CD14-positive monocyte (primary cell): ENCODE measurements at regions not wholly inside any gene's neighbourhood (a gene's known extent, or its start where the extent isn't known, plus 50 kb on each side); places are given as distances from the start of the nearest gene placed in this dataset.

ENCODE experiments used
- DNase-seq, 3 donors: peaks; one replicate each; pipeline ENCODE4 v3.0.0-alpha.2; 2011 to 2022
- H2AFZ ChIP-seq: 2 replicates; pipeline ENCODE4 v1.6.0; 2012; ENCODE audit warnings: mild to moderate bottlenecking, low read depth, low read length, inconsistent platforms; ENCODE audit not compliant: insufficient read depth, poor library complexity, severe bottlenecking
- H3K27ac ChIP-seq, 2 donors: 1 replicate in 1 of 2; 2 replicates in 1 of 2; pipeline ENCODE4 v1.5.1; 2012 to 2013; ENCODE audit warnings: low read length in 2 of 2, control low read depth in 1 of 2, inconsistent platforms in 1 of 2, low read depth in 1 of 2, mild to moderate bottlenecking in 1 of 2
- H3K27me3 ChIP-seq, 2 donors: one replicate each; pipeline versions ENCODE4 v1.6.0 to v1.6.1; 2011 to 2013; ENCODE audit warnings: low read length in 2 of 2; ENCODE audit not compliant: control insufficient read depth in 2 of 2, insufficient read depth in 2 of 2
- H3K36me3 ChIP-seq, 2 donors: replicated peaks in 1 of 2; 1 replicate in 1 of 2; 2 replicates in 1 of 2; pipeline versions ENCODE4 v1.5.1 to v1.6.1; 2012 to 2013; ENCODE audit warnings: low read length in 2 of 2, control low read depth in 1 of 2, inconsistent platforms in 1 of 2, mild to moderate bottlenecking in 1 of 2; ENCODE audit not compliant: insufficient read depth in 2 of 2, control insufficient read depth in 1 of 2
- H3K4me1 ChIP-seq, 2 donors: 1 replicate in 1 of 2; 2 replicates in 1 of 2; pipeline versions ENCODE4 v1.5.1 to v1.6.1; 2012 to 2013; ENCODE audit warnings: low read length in 2 of 2, control low read depth in 1 of 2, inconsistent platforms in 1 of 2, mild to moderate bottlenecking in 1 of 2, moderate library complexity in 1 of 2; ENCODE audit not compliant: insufficient read depth in 2 of 2, control insufficient read depth in 1 of 2
- H3K4me2 ChIP-seq: replicated peaks from 2 replicates; pipeline ENCODE3; 2012; ENCODE audit warnings: low read length, moderate library complexity, mild to moderate bottlenecking; ENCODE audit not compliant: poor library complexity, severe bottlenecking; ENCODE audit errors: extremely low read depth
- H3K4me3 ChIP-seq, 3 experiments: fragments of 200-600 bp in 1 of 3; sonication (generic) in 1 of 3; replicated peaks in 1 of 3; 1 replicate in 2 of 3; 2 replicates in 1 of 3; pipeline ENCODE4 v1.5.1; 2011 to 2013; ENCODE audit warnings: low read length in 3 of 3, mild to moderate bottlenecking in 3 of 3, control low read depth in 2 of 3, low read depth in 2 of 3, inconsistent platforms in 1 of 3, moderate library complexity in 1 of 3
- H3K79me2 ChIP-seq: 2 replicates; pipeline ENCODE4 v1.6.0; 2012; ENCODE audit warnings: mild to moderate bottlenecking, control low read depth, inconsistent platforms, low read length, moderate library complexity; ENCODE audit not compliant: insufficient read depth
- H3K9ac ChIP-seq: 2 replicates; pipeline ENCODE4 v1.6.0; 2017; ENCODE audit warnings: low read length, mild to moderate bottlenecking; ENCODE audit not compliant: insufficient read depth, poor library complexity, severe bottlenecking
- H3K9me3 ChIP-seq, 2 donors: replicated peaks in 1 of 2; 1 replicate in 1 of 2; 2 replicates in 1 of 2; pipeline versions ENCODE4 v1.5.1 to v1.6.1; 2012 to 2013; ENCODE audit warnings: low read length in 2 of 2, control low read depth in 1 of 2; ENCODE audit not compliant: control insufficient read depth in 1 of 2, insufficient read depth in 1 of 2
- H4K20me1 ChIP-seq: 2 replicates; pipeline ENCODE4 v1.6.0; 2012; ENCODE audit warnings: mild to moderate bottlenecking, low read length, control low read depth, moderate library complexity; ENCODE audit not compliant: insufficient read depth
- H3K27ac Mint-ChIP-seq, 7 donors: one replicate each; pipeline ENCODE4 v1.8.0; 2020; ENCODE audit warnings: mild to moderate bottlenecking in 7 of 7, mixed read lengths in 7 of 7, moderate library complexity in 6 of 7, inconsistent platforms in 2 of 7
- H3K27me3 Mint-ChIP-seq, 3 donors: one replicate each; pipeline ENCODE4 v1.8.0; 2021 to 2022; ENCODE audit warnings: low read depth in 3 of 3, mild to moderate bottlenecking in 3 of 3, mixed read lengths in 3 of 3, moderate library complexity in 3 of 3, inconsistent platforms in 1 of 3
- H3K36me3 Mint-ChIP-seq, 2 donors: one replicate each; pipeline ENCODE4 v1.8.0; 2020; ENCODE audit warnings: mixed read lengths in 2 of 2, inconsistent platforms in 1 of 2, mild to moderate bottlenecking in 1 of 2
- H3K4me1 Mint-ChIP-seq: one replicate; pipeline ENCODE4 v1.8.0; 2020; ENCODE audit warnings: mild to moderate bottlenecking, mixed read lengths
- H3K4me3 Mint-ChIP-seq, 2 donors: one replicate each; pipeline ENCODE4 v1.8.0; 2020; ENCODE audit warnings: mild to moderate bottlenecking in 2 of 2, mixed read lengths in 2 of 2, moderate library complexity in 1 of 2
- H3K9me3 Mint-ChIP-seq, 7 donors: one replicate each; pipeline ENCODE4 v1.8.0; 2020 to 2022; ENCODE audit warnings: mixed read lengths in 7 of 7, mild to moderate bottlenecking in 6 of 7, moderate library complexity in 6 of 7, inconsistent platforms in 2 of 7
- WGBS: methylation state at CpG from one replicate; pipeline ENCODE4 v1.1.5; 2013; ENCODE audit warnings: missing lambda C conversion rate; ENCODE audit not compliant: insufficient coverage; 5-methylcytosine and 5-hydroxymethylcytosine counted together
- intact Hi-C, 2 donors: fragments of 100-400 bp; cut with micrococcal nuclease; formaldehyde crosslinking; loops; one replicate each; pipeline versions ENCODE4 v1.15.0 to v1.15.1; 2023
- TF ChIP-seq, protein P1 (sequence below): fragments of 200-600 bp; IDR thresholded peaks from one replicate; pipeline ENCODE4 v1.8.0; 2022; ENCODE audit warnings: antibody characterized with exemption, mild to moderate bottlenecking

DNA sequence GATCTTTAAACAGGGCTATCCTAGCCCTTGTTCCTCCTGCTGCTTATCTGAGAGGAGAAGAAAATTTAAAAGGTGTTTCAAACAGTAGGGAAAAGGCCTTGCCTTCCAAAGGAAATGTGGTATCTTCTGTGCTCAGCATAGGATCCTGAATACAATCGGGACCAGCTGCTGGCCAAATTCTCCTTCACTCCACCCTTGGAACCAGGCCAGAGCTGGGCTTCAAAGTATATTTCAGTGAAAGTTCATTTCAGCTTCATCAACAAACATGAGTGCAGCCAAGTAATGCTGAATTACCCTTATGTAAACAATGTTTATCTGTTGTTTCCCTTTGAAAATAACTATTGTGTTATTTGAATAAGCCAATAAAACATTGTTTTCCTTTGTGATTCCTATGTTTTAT, 146.5 kb upstream of the MEOX2 start:
- H3K9me3 Mint-ChIP-seq: peaks cover 0 to 3% (median 0%) of the 10 kb centered on the region in 7 donors
- no peak overlapping the region for H3K27ac Mint-ChIP-seq
- no peak overlapping the region for H3K4me3 Mint-ChIP-seq
- H3K27me3 Mint-ChIP-seq: no peaks in the 10 kb centered on the region
- no peaks in the 10 kb centered on the region for H4K20me1 ChIP-seq
- H2AFZ ChIP-seq: no peak overlapping the region
- H3K9ac ChIP-seq: no peak overlapping the region
- WGBS: 89% methylated on average over 1 of the region's 1 CpG
- no peaks in the 10 kb centered on the region for H3K27me3 ChIP-seq
- no peaks in the 10 kb centered on the region for H3K4me1 Mint-ChIP-seq
- H3K9me3 ChIP-seq: no peaks in the 10 kb centered on the region
- TF ChIP-seq, protein P1, sequence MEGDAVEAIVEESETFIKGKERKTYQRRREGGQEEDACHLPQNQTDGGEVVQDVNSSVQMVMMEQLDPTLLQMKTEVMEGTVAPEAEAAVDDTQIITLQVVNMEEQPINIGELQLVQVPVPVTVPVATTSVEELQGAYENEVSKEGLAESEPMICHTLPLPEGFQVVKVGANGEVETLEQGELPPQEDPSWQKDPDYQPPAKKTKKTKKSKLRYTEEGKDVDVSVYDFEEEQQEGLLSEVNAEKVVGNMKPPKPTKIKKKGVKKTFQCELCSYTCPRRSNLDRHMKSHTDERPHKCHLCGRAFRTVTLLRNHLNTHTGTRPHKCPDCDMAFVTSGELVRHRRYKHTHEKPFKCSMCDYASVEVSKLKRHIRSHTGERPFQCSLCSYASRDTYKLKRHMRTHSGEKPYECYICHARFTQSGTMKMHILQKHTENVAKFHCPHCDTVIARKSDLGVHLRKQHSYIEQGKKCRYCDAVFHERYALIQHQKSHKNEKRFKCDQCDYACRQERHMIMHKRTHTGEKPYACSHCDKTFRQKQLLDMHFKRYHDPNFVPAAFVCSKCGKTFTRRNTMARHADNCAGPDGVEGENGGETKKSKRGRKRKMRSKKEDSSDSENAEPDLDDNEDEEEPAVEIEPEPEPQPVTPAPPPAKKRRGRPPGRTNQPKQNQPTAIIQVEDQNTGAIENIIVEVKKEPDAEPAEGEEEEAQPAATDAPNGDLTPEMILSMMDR: no peak
- H3K36me3 ChIP-seq: no peaks in the 10 kb centered on the region
- no peaks in the 10 kb centered on the region for H3K79me2 ChIP-seq
- H3K4me2 ChIP-seq: no peak overlapping the region
- H3K27ac ChIP-seq: no peak overlapping the region
- no peak overlapping the region for H3K4me3 ChIP-seq
- intact Hi-C loops: no loop called here
- no peak for DNase-seq
- H3K4me1 ChIP-seq: no peaks in the 10 kb centered on the region
- no peaks in the 10 kb centered on the region for H3K36me3 Mint-ChIP-seq

DNA sequence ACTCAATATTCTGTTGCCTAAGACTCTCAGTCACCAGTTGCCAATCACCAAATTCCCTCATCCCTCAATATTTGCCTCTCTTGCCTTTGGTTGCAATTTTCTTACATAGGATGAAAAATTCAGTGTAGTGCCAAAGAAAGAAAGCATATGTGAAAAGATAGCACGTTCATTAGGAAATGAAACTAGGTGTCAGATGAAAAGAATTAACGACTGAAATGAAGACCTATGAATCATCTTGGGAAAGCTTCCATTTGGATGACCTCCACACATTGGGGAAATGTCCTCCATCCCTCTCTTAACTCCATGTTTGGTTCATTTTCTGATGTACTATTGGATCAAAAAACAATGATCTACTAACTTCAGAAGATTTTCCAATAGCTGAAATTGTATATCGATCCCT, 145.1 kb upstream of the MEOX2 start:
- DNase-seq: no peak
- no peak overlapping the region for H3K9ac ChIP-seq
- H3K4me2 ChIP-seq: no peak overlapping the region
- Mint-ChIP-seq H3K4me1 (no peaks in the 10 kb centered on the region), H3K27me3 (no peaks in the 10 kb centered on the region), H3K4me3 (no peak overlapping the region), H3K27ac (no peak overlapping the region), H3K36me3 (no peaks in the 10 kb centered on the region), H3K9me3 (peaks cover 0 to 5% (median 0%) of the 10 kb centered on the region in 7 donors)
- 100% methylated on average over 1 of the region's 3 CpGs for WGBS
- H2AFZ ChIP-seq: no peak overlapping the region
- no peaks in the 10 kb centered on the region for H3K36me3 ChIP-seq
- H3K79me2 ChIP-seq: no peaks in the 10 kb centered on the region
- H3K27me3 ChIP-seq: no peaks in the 10 kb centered on the region
- no peaks in the 10 kb centered on the region for H4K20me1 ChIP-seq
- H3K4me3 ChIP-seq: no peak overlapping the region
- no peaks in the 10 kb centered on the region for H3K9me3 ChIP-seq
- no peak overlapping the region for H3K27ac ChIP-seq
- H3K4me1 ChIP-seq: no peaks in the 10 kb centered on the region
- intact Hi-C loops: no loop called here
- TF ChIP-seq, protein P1: no peak
